NT2/D1 (cell line): ENCODE measurements at regions not wholly inside any gene's neighbourhood (a gene's known extent, or its start where the extent isn't known, plus 50 kb on each side); places are given as distances from the start of the nearest gene placed in this dataset.

Source experiments
- DNase-seq: peaks from one replicate; pipeline ENCODE4 v3.0.0-alpha.2; 2011; ENCODE audit warnings: low read depth, low spot score
- H3K27me3 ChIP-seq: 2 replicates; pipeline ENCODE4 v1.6.0; 2011; ENCODE audit warnings: mild to moderate bottlenecking; ENCODE audit not compliant: insufficient read length, insufficient read depth
- H3K36me3 ChIP-seq: 2 replicates; pipeline ENCODE4 v1.6.1; 2011; ENCODE audit warnings: mild to moderate bottlenecking, low read length, mixed read lengths; ENCODE audit not compliant: insufficient read depth, insufficient read length
- H3K4me1 ChIP-seq: 2 replicates; pipeline ENCODE4 v1.5.1; 2011; ENCODE audit not compliant: insufficient read depth, insufficient read length
- H3K4me3 ChIP-seq: 2 replicates; pipeline ENCODE4 v1.5.1; 2011; ENCODE audit warnings: low read depth; ENCODE audit not compliant: insufficient read length
- H3K9ac ChIP-seq: 2 replicates; pipeline ENCODE4 v1.6.0; 2011; ENCODE audit warnings: low read depth; ENCODE audit not compliant: insufficient read length
- H3K9me3 ChIP-seq: 2 replicates; pipeline ENCODE4 v1.5.1; 2011; ENCODE audit warnings: mild to moderate bottlenecking, low read length; ENCODE audit not compliant: insufficient read depth
- SUZ12 ChIP-seq: IDR thresholded peaks from 2 replicates; pipeline ENCODE4 v1.6.1; 2011; ENCODE audit not compliant: insufficient read length, insufficient read depth; ENCODE audit errors: extremely low read depth
- YY1 ChIP-seq: IDR thresholded peaks from 2 replicates; pipeline ENCODE4 v1.6.1; 2011; ENCODE audit not compliant: insufficient read length, insufficient read depth
- ZNF274 ChIP-seq: IDR thresholded peaks from 2 replicates; pipeline ENCODE4 v1.6.1; 2011; ENCODE audit warnings: mild to moderate bottlenecking, low read depth, low read length

DNA sequence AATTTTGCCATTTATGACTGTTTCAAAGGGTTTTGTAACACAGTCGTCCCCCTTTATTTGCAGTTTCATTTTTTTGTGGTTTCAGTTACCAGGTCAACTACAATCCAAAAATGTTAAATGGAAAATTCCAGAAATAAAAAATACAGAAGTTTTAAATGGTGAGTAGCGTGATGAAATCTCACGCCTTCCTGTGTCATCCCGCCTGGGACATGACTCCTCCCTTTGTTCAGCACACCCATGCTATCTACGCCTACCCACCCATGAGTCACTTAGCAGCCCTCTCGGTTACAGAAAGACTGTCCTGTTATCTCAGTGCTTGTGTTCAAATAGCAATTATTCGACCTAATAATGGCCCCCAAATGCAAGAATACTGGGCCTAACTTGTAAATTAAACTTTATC, 765.3 kb upstream of the ADAMTS16 start:
- H3K9ac ChIP-seq: no peak overlapping the region
- no peaks in the 10 kb centered on the region for H3K36me3 ChIP-seq
- H3K27me3 ChIP-seq: no peaks in the 10 kb centered on the region
- H3K9me3 ChIP-seq: no peaks in the 10 kb centered on the region
- no peaks in the 10 kb centered on the region for H3K4me1 ChIP-seq
- no peak overlapping the region for H3K4me3 ChIP-seq
- DNase-seq: no peak
- no peak for TF ChIP-seq SUZ12
- no peak for TF ChIP-seq ZNF274
- TF ChIP-seq YY1: no peak

DNA sequence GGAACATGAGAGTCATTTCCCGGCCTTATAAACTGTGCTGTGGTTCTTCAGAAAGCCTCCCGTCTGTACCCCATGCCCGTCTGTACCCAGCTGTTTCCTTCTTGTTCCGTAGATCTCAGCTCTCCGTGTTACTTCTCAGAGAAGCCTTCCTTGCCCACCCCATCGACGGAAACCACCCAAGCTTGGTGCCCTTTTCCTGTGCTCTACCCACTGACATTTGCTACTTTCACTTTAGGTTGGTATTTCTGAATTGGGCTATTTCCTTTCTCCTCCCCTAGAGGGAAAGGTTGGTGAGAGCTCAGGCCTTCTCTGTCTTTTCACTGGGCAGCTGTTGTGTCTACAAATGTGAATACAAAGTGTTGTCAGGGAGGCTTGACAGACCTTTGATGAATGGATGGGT, 764.5 kb upstream of the ADAMTS16 start:
- Histone ChIP-seq H3K9ac (no peak overlapping the region), H3K4me3 (no peak overlapping the region), H3K9me3 (no peaks in the 10 kb centered on the region), H3K4me1 (no peaks in the 10 kb centered on the region), H3K27me3 (no peaks in the 10 kb centered on the region), H3K36me3 (no peaks in the 10 kb centered on the region)
- no peak for DNase-seq
- TF ChIP-seq ZNF274: no peak
- no peak for TF ChIP-seq YY1
- TF ChIP-seq SUZ12: no peak

DNA sequence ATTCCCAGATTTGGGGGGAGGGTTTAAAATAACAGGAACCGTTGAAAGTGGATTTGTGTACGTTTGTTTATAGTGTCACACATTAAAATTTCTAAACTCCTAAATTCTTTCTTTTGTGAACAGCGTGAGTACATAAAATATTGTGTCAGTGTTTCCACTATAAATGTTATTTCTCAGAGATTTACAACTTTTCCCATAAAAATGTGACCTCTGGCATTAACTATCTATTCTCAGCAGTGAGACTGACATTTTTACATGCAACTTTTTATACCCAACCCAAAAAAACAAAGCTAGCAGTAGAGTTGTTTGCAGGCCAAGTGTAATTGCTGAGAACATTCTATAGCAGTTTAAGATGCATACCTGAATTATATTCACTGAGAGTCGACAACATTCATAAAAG, 757.0 kb upstream of the ADAMTS16 start:
- no peak overlapping the region for H3K9ac ChIP-seq
- no peaks in the 10 kb centered on the region for H3K4me1 ChIP-seq
- DNase-seq: no peak
- H3K4me3 ChIP-seq: no peak overlapping the region
- no peaks in the 10 kb centered on the region for H3K36me3 ChIP-seq
- H3K27me3 ChIP-seq: no peaks in the 10 kb centered on the region
- no peak for TF ChIP-seq SUZ12
- no peak for TF ChIP-seq ZNF274
- TF ChIP-seq YY1: no peak
- H3K9me3 ChIP-seq: no peaks in the 10 kb centered on the region

DNA sequence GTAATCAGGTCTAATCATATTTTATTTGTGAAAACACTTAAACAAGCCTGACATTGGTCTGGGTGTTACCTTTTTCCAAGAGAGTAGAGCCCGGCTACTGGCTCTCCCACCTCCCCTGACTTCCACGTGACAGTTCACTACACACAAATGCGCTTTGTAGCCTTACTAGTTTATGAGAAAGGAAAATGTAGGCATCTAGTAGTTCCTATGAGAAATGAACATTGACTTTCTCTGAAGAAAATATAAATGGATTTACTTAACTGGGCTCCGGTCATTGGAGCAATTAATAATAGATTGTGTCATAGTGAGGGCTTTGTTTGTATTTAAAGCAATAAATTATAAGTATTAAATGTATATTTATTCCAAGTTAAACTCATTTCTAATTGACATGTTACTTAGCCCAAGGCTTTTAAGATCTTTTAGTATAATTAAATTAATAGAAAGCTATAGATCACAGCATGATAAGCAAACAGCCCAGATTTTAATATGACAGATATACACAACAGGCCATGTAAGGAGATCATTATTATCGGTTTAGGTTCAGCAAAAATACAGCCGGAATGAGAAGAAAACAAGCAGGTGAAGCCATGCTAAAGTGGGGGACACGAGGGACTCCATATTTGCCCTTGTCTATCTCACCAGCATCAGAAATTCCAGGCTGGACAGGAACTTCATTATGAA, 756.5 kb upstream of the ADAMTS16 start:
- no peaks in the 10 kb centered on the region for H3K36me3 ChIP-seq
- no peaks in the 10 kb centered on the region for H3K4me1 ChIP-seq
- no peak overlapping the region for H3K9ac ChIP-seq
- no peaks in the 10 kb centered on the region for H3K27me3 ChIP-seq
- DNase-seq: no peak
- no peak overlapping the region for H3K4me3 ChIP-seq
- no peak for TF ChIP-seq YY1
- TF ChIP-seq SUZ12: no peak
- no peak for TF ChIP-seq ZNF274
- H3K9me3 ChIP-seq: no peaks in the 10 kb centered on the region

DNA sequence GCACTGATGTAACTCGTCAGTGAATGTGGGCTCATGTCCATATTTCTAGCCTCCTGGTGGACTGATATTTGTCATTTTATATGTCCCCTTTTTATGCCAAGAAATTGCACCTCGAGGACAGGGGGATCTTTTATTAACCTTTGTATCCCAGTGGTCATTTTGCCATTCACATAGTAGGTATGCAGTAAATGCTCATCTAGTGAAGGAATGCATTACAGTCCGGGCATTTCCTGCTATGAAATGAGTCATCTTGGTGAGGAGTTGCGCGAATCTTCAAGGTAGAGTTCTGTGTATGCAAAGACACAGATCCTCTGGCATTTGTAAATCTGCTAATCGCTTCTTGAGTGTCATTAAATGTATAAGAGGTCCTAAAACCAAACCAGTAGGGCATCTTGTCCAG, 755.5 kb upstream of the ADAMTS16 start:
- Histone ChIP-seq H3K27me3 (no peaks in the 10 kb centered on the region), H3K9me3 (no peaks in the 10 kb centered on the region), H3K36me3 (no peaks in the 10 kb centered on the region), H3K4me3 (no peak overlapping the region), H3K4me1 (no peaks in the 10 kb centered on the region), H3K9ac (no peak overlapping the region)
- TF ChIP-seq SUZ12: no peak
- no peak for TF ChIP-seq ZNF274
- no peak for TF ChIP-seq YY1
- DNase-seq: no peak

DNA sequence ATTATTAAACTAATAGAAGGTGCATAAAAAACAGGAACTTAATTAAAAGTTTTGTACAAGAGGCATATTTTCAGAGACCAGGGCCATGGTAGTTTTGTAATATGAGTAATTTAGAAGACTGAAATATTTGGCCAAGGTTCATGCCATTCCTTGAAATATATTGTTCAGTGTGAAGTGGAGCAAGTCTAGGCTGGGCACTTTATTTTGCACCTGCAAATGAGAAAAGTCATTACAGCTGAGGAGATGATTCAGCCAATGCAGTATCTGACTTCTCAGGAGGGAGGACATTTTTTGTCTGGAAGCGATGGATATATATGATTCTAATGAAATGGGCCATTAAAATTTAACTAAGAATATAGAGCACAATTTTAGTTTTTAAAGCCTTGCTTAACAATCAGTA, 754.0 kb upstream of the ADAMTS16 start:
- DNase-seq: no peak
- TF ChIP-seq ZNF274 (no peak), YY1 (no peak), SUZ12 (no peak)
- no peak overlapping the region for H3K4me3 ChIP-seq
- no peak overlapping the region for H3K9ac ChIP-seq
- H3K9me3 ChIP-seq: no peaks in the 10 kb centered on the region
- no peaks in the 10 kb centered on the region for H3K36me3 ChIP-seq
- no peaks in the 10 kb centered on the region for H3K4me1 ChIP-seq
- H3K27me3 ChIP-seq: no peaks in the 10 kb centered on the region

DNA sequence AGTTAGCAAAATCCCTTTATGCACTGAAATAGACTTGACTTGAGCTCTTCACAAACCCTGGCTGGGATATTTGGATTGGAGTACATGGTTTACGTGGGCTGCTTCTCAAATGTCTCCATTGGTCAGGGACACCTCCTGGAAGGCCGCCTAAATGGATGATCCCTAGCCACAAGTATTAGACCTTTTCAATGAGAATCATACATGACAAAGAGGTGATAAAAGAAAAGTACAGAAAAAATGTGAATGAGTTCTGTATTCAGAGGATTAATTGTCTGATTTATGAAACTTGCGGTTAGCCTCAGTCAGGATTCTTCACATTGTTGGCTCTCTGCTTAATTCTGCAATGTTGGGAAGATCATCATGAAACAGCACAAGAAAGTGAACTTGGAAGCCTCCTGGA, 752.8 kb upstream of the ADAMTS16 start:
- DNase-seq: no peak
- Histone ChIP-seq H3K27me3 (no peaks in the 10 kb centered on the region), H3K36me3 (no peaks in the 10 kb centered on the region), H3K9ac (no peak overlapping the region), H3K9me3 (no peaks in the 10 kb centered on the region), H3K4me1 (no peaks in the 10 kb centered on the region), H3K4me3 (no peak overlapping the region)
- TF ChIP-seq YY1 (no peak), SUZ12 (no peak), ZNF274 (no peak)

DNA sequence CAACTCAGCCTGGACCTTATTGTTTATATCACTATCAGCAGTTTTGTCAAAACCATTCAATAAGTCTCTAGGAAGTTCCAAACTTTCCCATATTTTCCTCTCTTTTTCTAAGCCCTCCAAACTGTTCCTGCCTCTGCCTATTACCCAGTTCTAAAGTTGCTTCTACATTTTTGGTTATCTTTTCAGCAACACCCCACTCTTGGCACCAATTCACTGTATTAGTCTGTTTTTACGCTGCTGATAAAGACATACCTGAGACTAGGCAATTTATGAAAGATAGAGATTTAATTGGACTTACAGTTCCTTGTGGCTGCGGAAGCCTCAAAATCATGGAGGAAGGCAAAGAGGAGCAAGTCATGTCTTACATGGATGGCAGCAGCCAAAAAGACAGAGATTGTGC, 744.4 kb upstream of the ADAMTS16 start:
- H3K9me3 ChIP-seq: peaks cover 13% of the 10 kb centered on the region; the same call in 1 of the 2 replicates
- DNase-seq: no peak

More for the DNA sequence above, 744.4 kb upstream of the ADAMTS16 start:
- Histone ChIP-seq H3K9ac (no peak overlapping the region), H3K4me3 (no peak overlapping the region), H3K4me1 (no peaks in the 10 kb centered on the region), H3K27me3 (no peaks in the 10 kb centered on the region), H3K36me3 (no peaks in the 10 kb centered on the region)
- no peak for TF ChIP-seq ZNF274
- TF ChIP-seq YY1: no peak
- TF ChIP-seq SUZ12: no peak
